ENCODE measurements at regions not wholly inside any gene's neighbourhood (a gene's known extent, or its start where the extent isn't known, plus 50 kb on each side); places are given as distances from the start of the nearest gene placed in this dataset.

GRCh38 chr2:20536619-20537422, 89.9 kb downstream of the RHOB start:
- H3K36me3 Mint-ChIP-seq (ENCODE audit: unreplicated experiment): no peaks in the 10 kb centered on the region
- no peak overlapping the region for H3K27ac Mint-ChIP-seq (ENCODE audit: unreplicated experiment)
- TF ChIP-seq, protein P1, sequence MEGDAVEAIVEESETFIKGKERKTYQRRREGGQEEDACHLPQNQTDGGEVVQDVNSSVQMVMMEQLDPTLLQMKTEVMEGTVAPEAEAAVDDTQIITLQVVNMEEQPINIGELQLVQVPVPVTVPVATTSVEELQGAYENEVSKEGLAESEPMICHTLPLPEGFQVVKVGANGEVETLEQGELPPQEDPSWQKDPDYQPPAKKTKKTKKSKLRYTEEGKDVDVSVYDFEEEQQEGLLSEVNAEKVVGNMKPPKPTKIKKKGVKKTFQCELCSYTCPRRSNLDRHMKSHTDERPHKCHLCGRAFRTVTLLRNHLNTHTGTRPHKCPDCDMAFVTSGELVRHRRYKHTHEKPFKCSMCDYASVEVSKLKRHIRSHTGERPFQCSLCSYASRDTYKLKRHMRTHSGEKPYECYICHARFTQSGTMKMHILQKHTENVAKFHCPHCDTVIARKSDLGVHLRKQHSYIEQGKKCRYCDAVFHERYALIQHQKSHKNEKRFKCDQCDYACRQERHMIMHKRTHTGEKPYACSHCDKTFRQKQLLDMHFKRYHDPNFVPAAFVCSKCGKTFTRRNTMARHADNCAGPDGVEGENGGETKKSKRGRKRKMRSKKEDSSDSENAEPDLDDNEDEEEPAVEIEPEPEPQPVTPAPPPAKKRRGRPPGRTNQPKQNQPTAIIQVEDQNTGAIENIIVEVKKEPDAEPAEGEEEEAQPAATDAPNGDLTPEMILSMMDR (IDR thresholded peaks at IDR 0.05; ENCODE audit: partially characterized antibody, unreplicated experiment): no peak
- H3K4me3 Mint-ChIP-seq (ENCODE audit: unreplicated experiment): no peak overlapping the region
- H3K9me3 Mint-ChIP-seq (ENCODE audit: unreplicated experiment): peaks cover 6% of the 10 kb centered on the region
- peaks cover 27% of the 10 kb centered on the region for H3K4me1 Mint-ChIP-seq (ENCODE audit: low read depth, unreplicated experiment)
- no peak for DNase-seq
- H3K27me3 Mint-ChIP-seq (ENCODE audit: unreplicated experiment): peaks cover 7% of the 10 kb centered on the region

GRCh38 chr2:20537423-20538307, 90.8 kb downstream of the RHOB start:
- H3K9me3 Mint-ChIP-seq (ENCODE audit: unreplicated experiment): peaks cover 6% of the 10 kb centered on the region
- no peak for DNase-seq
- peaks cover 9% of the 10 kb centered on the region for H3K27me3 Mint-ChIP-seq (ENCODE audit: unreplicated experiment)
- TF ChIP-seq, protein P1 (IDR thresholded peaks at IDR 0.05; ENCODE audit: partially characterized antibody, unreplicated experiment): no peak
- peak overlapping the region; percentile 19 for H3K27ac Mint-ChIP-seq (ENCODE audit: unreplicated experiment)
- H3K36me3 Mint-ChIP-seq (ENCODE audit: unreplicated experiment): no peaks in the 10 kb centered on the region
- peak overlapping the region; percentile 48 for H3K4me3 Mint-ChIP-seq (ENCODE audit: unreplicated experiment)
- H3K4me1 Mint-ChIP-seq (ENCODE audit: low read depth, unreplicated experiment): peaks cover 25% of the 10 kb centered on the region

DNA sequence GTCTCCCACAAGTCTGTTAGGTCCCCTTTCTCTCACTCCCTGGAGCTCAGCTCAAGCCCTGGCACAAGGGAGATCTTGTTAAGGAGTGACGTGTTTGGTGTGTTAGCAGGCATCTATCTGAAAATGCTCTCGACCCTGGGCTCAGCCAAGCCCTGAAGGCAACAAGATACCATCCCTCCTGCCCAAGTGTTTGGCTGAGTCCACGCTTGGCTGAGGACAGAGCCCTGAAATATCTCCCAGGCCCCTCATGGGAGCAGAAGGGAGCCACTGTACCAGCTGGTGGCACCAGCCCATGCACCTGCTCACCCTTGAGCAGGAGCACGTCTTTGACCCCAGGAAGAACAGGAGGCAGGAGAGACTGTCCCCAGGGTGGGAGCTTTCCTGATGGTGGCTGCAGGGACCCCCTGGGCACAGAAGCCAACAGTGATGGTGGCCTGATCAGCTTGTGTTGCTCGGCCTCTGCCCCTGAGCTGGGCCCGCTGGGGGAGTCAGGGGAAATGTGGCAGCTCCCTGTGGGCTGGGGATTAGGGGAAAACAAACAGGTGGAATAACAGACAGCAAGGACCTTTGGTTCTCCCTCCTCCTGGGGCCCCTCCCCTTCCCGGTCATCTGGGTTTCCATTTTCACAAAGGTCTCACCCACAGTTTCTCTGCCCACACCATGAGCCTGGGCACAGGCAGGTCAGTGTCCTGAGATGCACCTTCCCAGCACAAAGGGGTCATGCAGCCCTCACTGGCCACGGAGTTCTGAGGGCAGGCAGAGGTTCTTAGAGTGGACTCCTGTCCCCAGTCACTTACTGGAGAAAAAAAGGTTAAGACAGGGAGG, 91.6 kb downstream of the RHOB start:
- TF ChIP-seq, protein P1 (IDR thresholded peaks at IDR 0.05; ENCODE audit: partially characterized antibody, unreplicated experiment): no peak
- H3K4me1 Mint-ChIP-seq (ENCODE audit: low read depth, unreplicated experiment): peaks cover 31% of the 10 kb centered on the region
- peak overlapping the region; percentile 48 for H3K4me3 Mint-ChIP-seq (ENCODE audit: unreplicated experiment)
- peaks cover 9% of the 10 kb centered on the region for H3K27me3 Mint-ChIP-seq (ENCODE audit: unreplicated experiment)
- no peaks in the 10 kb centered on the region for H3K36me3 Mint-ChIP-seq (ENCODE audit: unreplicated experiment)
- H3K27ac Mint-ChIP-seq (ENCODE audit: unreplicated experiment): peak overlapping the region; percentile 19
- DNase-seq: no peak
- peaks cover 8% of the 10 kb centered on the region for H3K9me3 Mint-ChIP-seq (ENCODE audit: unreplicated experiment)

DNA sequence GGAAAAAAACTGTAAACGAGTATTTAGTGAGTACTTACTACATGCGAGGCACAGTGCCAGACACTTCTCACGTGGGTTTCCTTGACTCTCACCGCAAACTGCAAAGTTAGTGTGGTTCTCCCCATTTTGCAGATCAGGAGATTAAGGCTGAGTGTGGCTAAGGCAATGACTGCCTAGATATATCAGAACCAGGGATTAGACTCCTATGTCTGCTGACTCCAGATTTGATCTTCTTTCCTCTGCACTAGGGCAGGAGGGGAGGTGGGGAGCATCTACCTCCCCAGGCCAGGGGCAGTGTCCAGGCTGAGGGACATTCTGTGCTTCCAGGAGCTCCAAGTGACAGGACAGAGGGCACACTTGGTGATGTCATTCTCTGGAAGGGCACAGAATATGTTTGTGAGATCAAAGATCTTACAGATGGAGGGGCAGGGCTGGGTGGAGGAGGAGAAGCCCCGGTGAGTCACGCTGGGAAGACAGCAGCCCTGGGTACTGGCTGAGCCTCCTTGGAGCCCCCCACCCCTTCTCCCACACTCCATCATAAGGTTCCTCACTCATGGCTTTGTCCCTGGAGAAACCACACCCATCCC, 92.4 kb downstream of the RHOB start:
- peaks cover 35% of the 10 kb centered on the region for H3K4me1 Mint-ChIP-seq (ENCODE audit: low read depth, unreplicated experiment)

More for the DNA sequence above, 92.4 kb downstream of the RHOB start:
- Mint-ChIP-seq H3K9me3 (ENCODE audit: unreplicated experiment) (peaks cover 8% of the 10 kb centered on the region), H3K27me3 (ENCODE audit: unreplicated experiment) (peaks cover 12% of the 10 kb centered on the region), H3K36me3 (ENCODE audit: unreplicated experiment) (no peaks in the 10 kb centered on the region), H3K27ac (ENCODE audit: unreplicated experiment) (no peak overlapping the region), H3K4me3 (ENCODE audit: unreplicated experiment) (no peak overlapping the region)
- no peak for DNase-seq
- TF ChIP-seq, protein P1 (IDR thresholded peaks at IDR 0.05; ENCODE audit: partially characterized antibody, unreplicated experiment): no peak
